Lower leg skin (tissue), 4 donors: ENCODE measurements at regions not wholly inside any gene's neighbourhood (a gene's known extent, or its start where the extent isn't known, plus 50 kb on each side); places are given as distances from the start of the nearest gene placed in this dataset.

Experiments used
- DNase-seq, 2 donors: peaks; one replicate each; pipeline ENCODE4 v3.0.0-alpha.2; 2019; ENCODE audit warnings: low spot score in 2 of 2
- H3K4me3 ChIP-seq: fragments of 200-600 bp; sonication (generic); 2 replicates; pipeline ENCODE4 v1.5.1; 2017; ENCODE audit warnings: mild to moderate bottlenecking, low read depth; ENCODE audit not compliant: poor library complexity, severe bottlenecking
- CTCF ChIP-seq, 3 donors: fragments of 450-650 bp; IDR thresholded peaks; one replicate each; pipeline ENCODE4 v1.5.1; 2016; ENCODE audit warnings: antibody characterized with exemption in 3 of 3, mild to moderate bottlenecking in 3 of 3, moderate library complexity in 2 of 3
- POLR2A ChIP-seq, 2 donors: fragments of 450-650 bp; IDR thresholded peaks; one replicate each; pipeline ENCODE4 v1.6.1; 2016 to 2017; ENCODE audit warnings: antibody characterized with exemption in 2 of 2, mild to moderate bottlenecking in 1 of 2, moderate library complexity in 1 of 2
- WGBS, 2 donors: methylation state at CpG; one replicate each; pipeline ENCODE4 v1.1.5; 2018; 5-methylcytosine and 5-hydroxymethylcytosine counted together
- intact Hi-C: fragments of 100-400 bp; cut with DNase I; formaldehyde crosslinking; loops from one replicate; pipeline ENCODE4 v1.15.0; 2023; ENCODE audit warnings: low total_unique reads

GRCh38 chr18:51865538-51865937, 474.5 kb upstream of the DCC start:
- TF ChIP-seq POLR2A (IDR thresholded peaks at IDR 0.05) (no peak), CTCF (IDR thresholded peaks at IDR 0.05) (no peak)
- no peak overlapping the region for H3K4me3 ChIP-seq
- no peak for DNase-seq
- intact Hi-C loops, result no loop called here
- WGBS, 2 donors, result 82 to 89% methylated on average over 1 of the region's 1 CpG

- DNase-seq, result no peak
- TF ChIP-seq POLR2A (IDR thresholded peaks at IDR 0.05) (no peak), CTCF (IDR thresholded peaks at IDR 0.05) (no peak)
- H3K4me3 ChIP-seq, result no peak overlapping the region
- intact Hi-C loops, result no loop called here
These were observed 472.2 kb upstream of the DCC start for GRCh38 chr18:51867767-51868166.

- TF ChIP-seq POLR2A (IDR thresholded peaks at IDR 0.05), result no peak
- no peak for TF ChIP-seq CTCF (IDR thresholded peaks at IDR 0.05)
- intact Hi-C loops, result no loop called here
- H3K4me3 ChIP-seq, result no peak overlapping the region
- WGBS, 2 donors, result 90 to 96% methylated on average over 1 of the region's 1 CpG
- no peak for DNase-seq
These were observed 461.3 kb upstream of the DCC start for GRCh38 chr18:51878724-51879123.

- no peak for TF ChIP-seq CTCF (IDR thresholded peaks at IDR 0.05)
- TF ChIP-seq POLR2A (IDR thresholded peaks at IDR 0.05), result no peak
- no peak for DNase-seq
- H3K4me3 ChIP-seq, result no peak overlapping the region
- intact Hi-C loops, result no loop called here
- 73 to 86% methylated on average over 1 of the region's 1 CpG for WGBS, 2 donors
These were observed 460.7 kb upstream of the DCC start for GRCh38 chr18:51879329-51879728.

- no peak overlapping the region for H3K4me3 ChIP-seq
- intact Hi-C loops, result no loop called here
- DNase-seq, result no peak
- WGBS, 2 donors, result 91 to 96% methylated on average over 2 of the region's 2 CpGs
- TF ChIP-seq POLR2A (IDR thresholded peaks at IDR 0.05), result no peak
- TF ChIP-seq CTCF (IDR thresholded peaks at IDR 0.05), result no peak
These were observed 458.6 kb upstream of the DCC start for GRCh38 chr18:51881394-51881793.

- no peak overlapping the region for H3K4me3 ChIP-seq
- DNase-seq, result no peak
- WGBS, 2 donors, result 82 to 88% methylated on average over 4 of the region's 4 CpGs
- TF ChIP-seq POLR2A (IDR thresholded peaks at IDR 0.05) (no peak), CTCF (IDR thresholded peaks at IDR 0.05) (no peak)
- intact Hi-C loops, result no loop called here
These were observed 456.0 kb upstream of the DCC start for GRCh38 chr18:51884039-51884438.
